Loucy (cell line): ENCODE measurements at regions not wholly inside any gene's neighbourhood (a gene's known extent, or its start where the extent isn't known, plus 50 kb on each side); places are given as distances from the start of the nearest gene placed in this dataset.

ENCODE experiments used
- H2AFZ ChIP-seq: fragments of 200-600 bp; sonication (generic); 2 replicates; pipeline ENCODE4 v1.6.0; 2016; ENCODE audit warnings: antibody characterized with exemption, mild to moderate bottlenecking, low read length, moderate library complexity
- H3F3A ChIP-seq: fragments of 200-600 bp; 2 replicates; pipeline ENCODE4 v1.6.0; 2016; ENCODE audit warnings: antibody characterized with exemption, low read depth, mild to moderate bottlenecking
- H3K27me3 ChIP-seq: fragments of 200-600 bp; sonication (generic); 2 replicates; pipeline ENCODE4 v1.6.1; 2014; ENCODE audit warnings: low read length, mild to moderate bottlenecking; ENCODE audit not compliant: insufficient read depth, poor library complexity, severe bottlenecking
- H3K36me3 ChIP-seq: fragments of 200-600 bp; sonication (generic); 2 replicates; pipeline ENCODE4 v1.6.1; 2016; ENCODE audit warnings: low read length; ENCODE audit not compliant: insufficient read depth
- H3K4me1 ChIP-seq: fragments of 200-600 bp; sonication (generic); 2 replicates; pipeline ENCODE4 v1.5.1; 2014; ENCODE audit warnings: low read length, mild to moderate bottlenecking; ENCODE audit not compliant: insufficient read depth, poor library complexity, severe bottlenecking
- H3K4me2 ChIP-seq: fragments of 200-600 bp; sonication (generic); 2 replicates; pipeline ENCODE4 v1.6.0; 2014; ENCODE audit warnings: antibody characterized with exemption, low read length, low read depth, mild to moderate bottlenecking; ENCODE audit not compliant: poor library complexity, severe bottlenecking
- H3K4me3 ChIP-seq: fragments of 200-600 bp; sonication (generic); 2 replicates; pipeline ENCODE4 v1.5.1; 2014; ENCODE audit warnings: low read length, mild to moderate bottlenecking, mixed read lengths; ENCODE audit not compliant: poor library complexity, severe bottlenecking
- H3K79me2 ChIP-seq: fragments of 200-600 bp; sonication (generic); 2 replicates; pipeline ENCODE4 v1.6.1; 2014; ENCODE audit warnings: low read length; ENCODE audit not compliant: insufficient read depth
- H3K9ac ChIP-seq: fragments of 200-600 bp; sonication (generic); 2 replicates; pipeline ENCODE4 v1.6.0; 2014; ENCODE audit warnings: mild to moderate bottlenecking, low read depth, low read length, moderate library complexity; ENCODE audit not compliant: poor library complexity, severe bottlenecking
- H3K9me2 ChIP-seq: fragments of 200-600 bp; sonication (generic); replicated peaks from 2 replicates; pipeline ENCODE4 v1.6.1; 2016; ENCODE audit warnings: low read depth, low read length, mixed read lengths
- H3K9me3 ChIP-seq: fragments of 200-600 bp; sonication (generic); 2 replicates; pipeline ENCODE4 v1.6.1; 2014; ENCODE audit warnings: mild to moderate bottlenecking, antibody characterized with exemption, low read length, low read depth; ENCODE audit not compliant: insufficient read depth
- H4K20me1 ChIP-seq: fragments of 200-600 bp; sonication (generic); 2 replicates; pipeline ENCODE4 v1.6.0; 2014; ENCODE audit warnings: antibody characterized with exemption, low read length, mild to moderate bottlenecking; ENCODE audit not compliant: insufficient read depth, poor library complexity, severe bottlenecking
- CTCF ChIP-seq: fragments of 200-600 bp; sonication (generic); conservative IDR thresholded peaks from 2 replicates; pipeline ENCODE4 v1.5.1; 2014; ENCODE audit warnings: mild to moderate bottlenecking, antibody characterized with exemption, low read length
- EZH2phosphoT487 ChIP-seq: fragments of 200-600 bp; IDR thresholded peaks from 2 replicates; pipeline ENCODE4 v1.6.1; 2018; ENCODE audit warnings: antibody characterized with exemption, mild to moderate bottlenecking, moderate library complexity, borderline replicate concordance

DNA sequence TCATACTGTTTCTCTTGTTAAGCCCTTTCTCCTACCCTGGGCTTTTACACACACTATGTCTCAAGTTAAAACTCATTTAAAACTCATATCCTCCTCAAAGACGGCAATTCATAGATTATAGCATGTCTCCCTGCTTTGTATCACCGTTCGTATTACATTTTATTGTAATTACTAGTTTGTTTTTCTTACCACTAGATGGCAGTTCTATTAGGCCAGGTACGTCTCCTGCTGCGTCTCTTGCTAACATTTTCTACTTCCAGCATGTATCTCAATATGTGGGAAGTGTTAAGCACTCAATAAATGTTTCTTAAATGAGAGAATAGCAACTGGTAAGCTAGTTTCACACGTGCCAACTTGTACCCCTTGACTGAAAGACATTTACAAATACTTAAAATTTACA, 450.3 kb upstream of the PCDH7 start:
- Histone ChIP-seq H3F3A (no peaks in the 10 kb centered on the region), H3K4me1 (no peaks in the 10 kb centered on the region), H3K9me2 (no peaks in the 10 kb centered on the region), H4K20me1 (no peaks in the 10 kb centered on the region), H3K36me3 (no peaks in the 10 kb centered on the region), H3K9me3 (no peaks in the 10 kb centered on the region), H3K27me3 (no peaks in the 10 kb centered on the region), H3K4me2 (no peak overlapping the region), H3K9ac (no peak overlapping the region), H3K4me3 (no peak overlapping the region), H3K79me2 (no peaks in the 10 kb centered on the region), H2AFZ (no peak overlapping the region)
- TF ChIP-seq CTCF: peak; percentile 36
- no peak for TF ChIP-seq EZH2phosphoT487

GRCh38 chr4:30281986-30282385, 438.2 kb upstream of the PCDH7 start:
- no peak overlapping the region for H3K4me3 ChIP-seq

GRCh38 chr4:30283336-30283735, 436.8 kb upstream of the PCDH7 start:
- Histone ChIP-seq H3K9ac (no peak overlapping the region), H3K36me3 (no peaks in the 10 kb centered on the region), H2AFZ (no peak overlapping the region), H4K20me1 (no peaks in the 10 kb centered on the region), H3K9me2 (no peaks in the 10 kb centered on the region), H3K4me1 (no peaks in the 10 kb centered on the region), H3K4me2 (no peak overlapping the region), H3K4me3 (no peak overlapping the region), H3F3A (no peaks in the 10 kb centered on the region), H3K27me3 (no peaks in the 10 kb centered on the region), H3K9me3 (no peaks in the 10 kb centered on the region), H3K79me2 (no peaks in the 10 kb centered on the region)
- TF ChIP-seq EZH2phosphoT487 (no peak), CTCF (no peak)

More at GRCh38 chr4:30281986-30282385, 438.2 kb upstream of the PCDH7 start:
- Histone ChIP-seq H3K9ac (no peak overlapping the region), H3K4me2 (no peak overlapping the region), H3F3A (no peaks in the 10 kb centered on the region), H3K9me3 (no peaks in the 10 kb centered on the region; the same call in 1 of the 2 replicates), H3K9me2 (no peaks in the 10 kb centered on the region), H3K79me2 (no peaks in the 10 kb centered on the region), H3K4me1 (no peaks in the 10 kb centered on the region), H4K20me1 (no peaks in the 10 kb centered on the region), H3K27me3 (no peaks in the 10 kb centered on the region), H2AFZ (no peak overlapping the region), H3K36me3 (no peaks in the 10 kb centered on the region)
- no peak for TF ChIP-seq EZH2phosphoT487
- TF ChIP-seq CTCF: no peak
